SK-N-SH treated with all-trans-retinoic acid at 6 μM for 48 hours (cell line): ENCODE measurements at regions not wholly inside any gene's neighbourhood (a gene's known extent, or its start where the extent isn't known, plus 50 kb on each side); places are given as distances from the start of the nearest gene placed in this dataset.
A peak's percentile ranks its signal among the peaks of the same experiment; 100 is the strongest.

ENCODE experiments used
- ATAC-seq: fragments of 200-7000 bp; cut with Tn5 transposase; 3 replicates; pipeline ENCODE4 v1.9.1; 2020; ENCODE audit warnings: mild to moderate bottlenecking, moderate library complexity
- ARNTL ChIP-seq: fragments of 450-650 bp; formaldehyde crosslinking; IDR thresholded peaks from 2 replicates; pipeline ENCODE4 v1.5.0; 2020; ENCODE audit warnings: low read depth, mild to moderate bottlenecking, moderate library complexity, borderline replicate concordance
- BACH2 ChIP-seq: fragments of 250-450 bp; sonication (Bioruptor Pico); IDR thresholded peaks from 2 replicates; pipeline ENCODE4 v1.9.0; 2021; ENCODE audit warnings: mild to moderate bottlenecking, borderline replicate concordance
- CREB5 ChIP-seq: fragments of 250-450 bp; sonication (Bioruptor Pico); IDR thresholded peaks from 2 replicates; pipeline ENCODE4 v1.5.1; 2020; ENCODE audit warnings: low read depth, mild to moderate bottlenecking, moderate library complexity
- CSDC2 ChIP-seq: fragments of 250-450 bp; sonication (Bioruptor Pico); IDR thresholded peaks from 2 replicates; pipeline ENCODE4 v1.5.0; 2020; ENCODE audit warnings: mild to moderate bottlenecking, moderate library complexity
- ISL1 ChIP-seq: fragments of 250-450 bp; sonication (Bioruptor Pico); IDR thresholded peaks from 2 replicates; pipeline ENCODE4 v2.1.2; 2022; ENCODE audit warnings: mild to moderate bottlenecking, moderate library complexity
- OSR1 ChIP-seq: fragments of 250-450 bp; sonication (Bioruptor Pico); IDR thresholded peaks from 2 replicates; pipeline ENCODE4 v1.8.0; 2022; ENCODE audit warnings: moderate library complexity, mild to moderate bottlenecking, inconsistent platforms
- PATZ1 ChIP-seq: fragments of 250-450 bp; sonication (Bioruptor Pico); IDR thresholded peaks from 2 replicates; pipeline ENCODE4 v1.8.0; 2020; ENCODE audit warnings: mild to moderate bottlenecking, moderate library complexity, borderline replicate concordance
- POU6F1 ChIP-seq: fragments of 250-450 bp; sonication (Bioruptor Pico); IDR thresholded peaks from 2 replicates; pipeline ENCODE4 v1.8.0; 2021; ENCODE audit warnings: low read depth, mild to moderate bottlenecking, moderate library complexity, borderline replicate concordance
- PPARA ChIP-seq: fragments of 250-450 bp; sonication (Bioruptor Pico); IDR thresholded peaks from 2 replicates; pipeline ENCODE4 v1.5.0; 2020; ENCODE audit warnings: mild to moderate bottlenecking, borderline replicate concordance
- SNAI2 ChIP-seq: fragments of 250-450 bp; sonication (Bioruptor Pico); IDR thresholded peaks from 2 replicates; pipeline ENCODE4 v1.5.0; 2020; ENCODE audit warnings: mild to moderate bottlenecking, moderate library complexity
- TCF4 ChIP-seq: fragments of 250-450 bp; sonication (Bioruptor Pico); IDR thresholded peaks from 2 replicates; pipeline ENCODE4 v1.8.0; 2021; ENCODE audit warnings: mild to moderate bottlenecking, moderate library complexity, borderline replicate concordance
- TOX ChIP-seq: fragments of 250-450 bp; sonication (Bioruptor Pico); IDR thresholded peaks from 2 replicates; pipeline ENCODE4 v1.8.0; 2021; ENCODE audit warnings: mild to moderate bottlenecking, moderate library complexity, borderline replicate concordance
- TSHZ2 ChIP-seq: fragments of 250-450 bp; sonication (Bioruptor Pico); IDR thresholded peaks from 2 replicates; pipeline ENCODE4 v1.5.0; 2020; ENCODE audit warnings: mild to moderate bottlenecking, moderate library complexity
- ZC3H10 ChIP-seq: fragments of 250-450 bp; sonication (Bioruptor Pico); IDR thresholded peaks from 2 replicates; pipeline ENCODE4 v1.5.1; 2021; ENCODE audit warnings: mild to moderate bottlenecking, moderate library complexity
- ZFP30 ChIP-seq: fragments of 450-650 bp; formaldehyde crosslinking; IDR thresholded peaks from 2 replicates; pipeline ENCODE4 v1.5.0; 2022; ENCODE audit warnings: mild to moderate bottlenecking, moderate library complexity
- ZNF565 ChIP-seq: fragments of 450-650 bp; formaldehyde crosslinking; conservative IDR thresholded peaks from 2 replicates; pipeline ENCODE4 v1.5.0; 2020; ENCODE audit warnings: low read depth, mild to moderate bottlenecking, moderate library complexity
- ZNF70 ChIP-seq: fragments of 450-650 bp; formaldehyde crosslinking; IDR thresholded peaks from 2 replicates; pipeline ENCODE4 v1.5.0; 2020; ENCODE audit warnings: mild to moderate bottlenecking, moderate library complexity
- ZNF8 ChIP-seq: fragments of 450-650 bp; formaldehyde crosslinking; IDR thresholded peaks from 2 replicates; pipeline ENCODE4 v1.5.0; 2020; ENCODE audit warnings: mild to moderate bottlenecking, moderate library complexity

- TF ChIP-seq ARNTL (no peak), ZC3H10 (CRISPR knock-in tag) (no peak), ZNF70 (CRISPR knock-in tag) (no peak), SNAI2 (no peak), CREB5 (no peak)
- TF ChIP-seq, all 23 proteins: peak for 0
- ATAC-seq: no peak
Measured at GRCh38 chr18:67919316-67919715, 402.8 kb upstream of the DSEL start.

- no peak for ATAC-seq
- TF ChIP-seq BACH2 (peak; percentile 25; the same call in 1 of the 2 replicates), ZNF8 (no peak), ISL1 (CRISPR knock-in tag) (0 out of 2 replicates have a peak, but pooled peaks have one; percentile 19)
Measured at GRCh38 chr18:67916097-67916496, 399.6 kb upstream of the DSEL start.

GRCh38 chr18:67913040-67913439 is 396.5 kb upstream of the DSEL start:
- no peak for ATAC-seq
- TF ChIP-seq OSR1 (CRISPR knock-in tag) (no peak), TSHZ2 (CRISPR knock-in tag) (no peak), ZFP30 (CRISPR knock-in tag) (no peak), SNAI2 (no peak), ZNF70 (CRISPR knock-in tag) (no peak), TCF4 (no peak), TOX (no peak), ARNTL (no peak)
- TF ChIP-seq, all 23 proteins: peak for 0

- ATAC-seq: no peak
- TF ChIP-seq OSR1 (CRISPR knock-in tag) (no peak), PATZ1 (CRISPR knock-in tag) (no peak), SNAI2 (no peak), PPARA (CRISPR knock-in tag) (no peak), ARNTL (no peak), ZNF8 (no peak), ZNF565 (CRISPR knock-in tag) (no peak)
Measured at GRCh38 chr18:67901573-67901972, 385.1 kb upstream of the DSEL start.

GRCh38 chr18:67896451-67896850 is 379.9 kb upstream of the DSEL start:
- no peak for ATAC-seq
- TF ChIP-seq ZNF70 (CRISPR knock-in tag): no peak
- no peak for TF ChIP-seq TSHZ2 (CRISPR knock-in tag)
- TF ChIP-seq ISL1 (CRISPR knock-in tag): no peak
- TF ChIP-seq ZFP30 (CRISPR knock-in tag): no peak
- no peak for TF ChIP-seq BACH2
- TF ChIP-seq ZNF8: no peak
- TF ChIP-seq TOX: no peak
- no peak for TF ChIP-seq PPARA (CRISPR knock-in tag)
- no peak for TF ChIP-seq ARNTL
- TF ChIP-seq CSDC2 (CRISPR knock-in tag): no peak
- no peak for TF ChIP-seq POU6F1 (CRISPR knock-in tag)
